ENCODE measurements at regions not wholly inside any gene's neighbourhood (a gene's known extent, or its start where the extent isn't known, plus 50 kb on each side); places are given as distances from the start of the nearest gene placed in this dataset.

GRCh38 chr3:102737353-102737752, 302.5 kb downstream of the ZPLD1 start:
- TF ChIP-seq POLR2A (IDR thresholded peaks at IDR 0.05): no peak
- TF ChIP-seq, protein P1, sequence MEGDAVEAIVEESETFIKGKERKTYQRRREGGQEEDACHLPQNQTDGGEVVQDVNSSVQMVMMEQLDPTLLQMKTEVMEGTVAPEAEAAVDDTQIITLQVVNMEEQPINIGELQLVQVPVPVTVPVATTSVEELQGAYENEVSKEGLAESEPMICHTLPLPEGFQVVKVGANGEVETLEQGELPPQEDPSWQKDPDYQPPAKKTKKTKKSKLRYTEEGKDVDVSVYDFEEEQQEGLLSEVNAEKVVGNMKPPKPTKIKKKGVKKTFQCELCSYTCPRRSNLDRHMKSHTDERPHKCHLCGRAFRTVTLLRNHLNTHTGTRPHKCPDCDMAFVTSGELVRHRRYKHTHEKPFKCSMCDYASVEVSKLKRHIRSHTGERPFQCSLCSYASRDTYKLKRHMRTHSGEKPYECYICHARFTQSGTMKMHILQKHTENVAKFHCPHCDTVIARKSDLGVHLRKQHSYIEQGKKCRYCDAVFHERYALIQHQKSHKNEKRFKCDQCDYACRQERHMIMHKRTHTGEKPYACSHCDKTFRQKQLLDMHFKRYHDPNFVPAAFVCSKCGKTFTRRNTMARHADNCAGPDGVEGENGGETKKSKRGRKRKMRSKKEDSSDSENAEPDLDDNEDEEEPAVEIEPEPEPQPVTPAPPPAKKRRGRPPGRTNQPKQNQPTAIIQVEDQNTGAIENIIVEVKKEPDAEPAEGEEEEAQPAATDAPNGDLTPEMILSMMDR (IDR thresholded peaks at IDR 0.05): no peak
- no peak for TF ChIP-seq POLR2AphosphoS5 (IDR thresholded peaks at IDR 0.05)
- no peak for TF ChIP-seq EP300 (IDR thresholded peaks at IDR 0.05)

All from sigmoid colon (tissue), 4 donors.